NCI-H748 (cell line): ENCODE measurements at regions not wholly inside any gene's neighbourhood (a gene's known extent, or its start where the extent isn't known, plus 50 kb on each side); places are given as distances from the start of the nearest gene placed in this dataset.

Experiments used
- DNase-seq: peaks from one replicate; lab custom pipeline; 2025; ENCODE audit not compliant: unreplicated experiment; lab: John Stamatoyannopoulos, UW

GRCh38 chr9:126218359-126219125, 108.1 kb upstream of the MVB12B start:
- DNase-seq = no peak

- DNase-seq = no peak
Observed at GRCh38 chr9:126219166-126219565, 107.5 kb upstream of the MVB12B start.

- no peak for DNase-seq
Observed at GRCh38 chr9:126219648-126220063, 107.0 kb upstream of the MVB12B start.

- DNase-seq = no peak
Observed at GRCh38 chr9:126221480-126221879, 105.1 kb upstream of the MVB12B start.

- no peak for DNase-seq
Observed at GRCh38 chr9:126222363-126222834, 104.2 kb upstream of the MVB12B start.

GRCh38 chr9:126222835-126223431, 103.7 kb upstream of the MVB12B start:
- DNase-seq = no peak

- no peak for DNase-seq
Observed at GRCh38 chr9:126223798-126224531, 102.7 kb upstream of the MVB12B start.

GRCh38 chr9:126225611-126226609, 100.7 kb upstream of the MVB12B start:
- no peak for DNase-seq

GRCh38 chr9:126226991-126227936, 99.4 kb upstream of the MVB12B start:
- DNase-seq = no peak

- DNase-seq = peak; percentile 52
Observed at GRCh38 chr9:126228111-126228780, 98.4 kb upstream of the MVB12B start.

- DNase-seq = peak; percentile 86
Observed at GRCh38 chr9:126228781-126229444, 97.7 kb upstream of the MVB12B start.

GRCh38 chr9:126229501-126229900, 97.1 kb upstream of the MVB12B start:
- no peak for DNase-seq

GRCh38 chr9:126230692-126231091, 95.9 kb upstream of the MVB12B start:
- no peak for DNase-seq

- no peak for DNase-seq
Observed at GRCh38 chr9:126232461-126232860, 94.2 kb upstream of the MVB12B start.

- no peak for DNase-seq
Observed at GRCh38 chr9:126233175-126233574, 93.5 kb upstream of the MVB12B start.

- no peak for DNase-seq
Observed at GRCh38 chr9:126233913-126234525, 92.6 kb upstream of the MVB12B start.

- DNase-seq = no peak
Observed at GRCh38 chr9:126234681-126235335, 91.8 kb upstream of the MVB12B start.
